H1 (cell line): ENCODE measurements at regions not wholly inside any gene's neighbourhood (a gene's known extent, or its start where the extent isn't known, plus 50 kb on each side); places are given as distances from the start of the nearest gene placed in this dataset.

Experiments used
- CTCF ChIA-PET: fragments of 300-600 bp; sonication (Branson Sonifier 250); formaldehyde crosslinking; loops from one replicate; lab custom pipeline; 2021; ENCODE audit not compliant: partially characterized antibody; lab: Charles Lee
- POLR2A ChIA-PET: fragments of 300-600 bp; sonication (Branson Sonifier 250); formaldehyde crosslinking; loops from one replicate; lab custom pipeline; 2021; ENCODE audit warnings: inconsistent platforms; ENCODE audit not compliant: partially characterized antibody; lab: Charles Lee
- DNase-seq, 2 experiments: peaks; one replicate each; pipeline versions ENCODE4 v3.0.0 to v3.0.0-alpha.2; 2010 to 2022; ENCODE audit warnings: low spot score in 2 of 2, low read depth in 1 of 2, mixed read lengths in 1 of 2
- FAIRE-seq: peaks from 2 replicates; lab custom pipeline; 2011; peaks lifted over from hg19 to GRCh38; lab: Jason Lieb, UNC
- H2AFZ ChIP-seq: 2 replicates; pipeline ENCODE4 v1.8.1; 2012; ENCODE audit warnings: low read length, inconsistent platforms
- H2AK5ac ChIP-seq: 2 replicates; pipeline ENCODE4 v1.6.1; 2013; ENCODE audit warnings: low read depth, low read length
- H2BK120ac ChIP-seq: replicated peaks from 2 replicates; pipeline ENCODE3; 2013; ENCODE audit warnings: low read depth, low read length, inconsistent platforms
- H2BK12ac ChIP-seq: 2 replicates; pipeline ENCODE4 v1.6.1; 2013; ENCODE audit warnings: low read depth, low read length
- H2BK15ac ChIP-seq: 2 replicates; pipeline ENCODE4 v1.6.1; 2013; ENCODE audit warnings: low read length
- H2BK20ac ChIP-seq: 2 replicates; pipeline ENCODE4 v1.6.1; 2013; ENCODE audit warnings: low read length
- H2BK5ac ChIP-seq: 2 replicates; pipeline ENCODE4 v1.6.1; 2013; ENCODE audit warnings: low read depth, low read length
- H3K14ac ChIP-seq: 2 replicates; pipeline ENCODE4 v1.6.1; 2013; ENCODE audit warnings: inconsistent platforms; ENCODE audit not compliant: insufficient read length
- H3K18ac ChIP-seq: 2 replicates; pipeline ENCODE4 v1.6.1; 2013; ENCODE audit warnings: low read length; ENCODE audit errors: extremely low read depth
- H3K23ac ChIP-seq: 2 replicates; pipeline ENCODE4 v1.6.1; 2013; ENCODE audit warnings: inconsistent platforms; ENCODE audit not compliant: insufficient read length
- H3K23me2 ChIP-seq: 2 replicates; pipeline ENCODE4 v1.6.1; 2013; ENCODE audit warnings: low read depth, low read length
- H3K27ac ChIP-seq: 2 replicates; pipeline ENCODE4 v1.6.1; 2011; ENCODE audit warnings: low read depth, low read length, inconsistent platforms
- H3K27me3 ChIP-seq, 4 experiments: replicated peaks in 1 of 4; 1 replicate in 1 of 4; 2 replicates in 3 of 4; pipeline versions ENCODE4 v1.6.1 to v1.8.1; 2011 to 2013; ENCODE audit warnings: low read length in 3 of 4, mild to moderate bottlenecking in 3 of 4, inconsistent platforms in 2 of 4, mixed read lengths in 2 of 4, moderate library complexity in 1 of 4; ENCODE audit not compliant: control insufficient read depth in 3 of 4, insufficient read depth in 3 of 4; ENCODE audit errors: extremely low read depth in 1 of 4
- H3K36me3 ChIP-seq, 4 experiments: 2 replicates each; pipeline versions ENCODE4 v1.6.1 to v1.8.1; 2011 to 2013; ENCODE audit warnings: mild to moderate bottlenecking in 4 of 4, low read length in 3 of 4, moderate library complexity in 2 of 4, control low read depth in 1 of 4, inconsistent platforms in 1 of 4; ENCODE audit not compliant: insufficient read depth in 4 of 4, control insufficient read depth in 2 of 4
- H3K4ac ChIP-seq: replicated peaks from 2 replicates; pipeline ENCODE3; 2013; ENCODE audit warnings: low read length, low read depth, mixed read lengths, inconsistent platforms; ENCODE audit not compliant: insufficient read length
- H3K4me1 ChIP-seq, 4 experiments: replicated peaks in 1 of 4; 1 replicate in 1 of 4; 2 replicates in 3 of 4; pipeline versions ENCODE4 v1.6.1 to v1.8.1; 2011 to 2013; ENCODE audit warnings: low read length in 3 of 4, inconsistent platforms in 2 of 4, mixed read lengths in 1 of 4; ENCODE audit not compliant: insufficient read depth in 4 of 4, control insufficient read depth in 3 of 4
- H3K4me2 ChIP-seq, 2 experiments: 2 replicates each; pipeline versions ENCODE4 v1.6.1 to v1.8.1; 2011 to 2013; ENCODE audit warnings: low read depth in 2 of 2, low read length in 2 of 2, control low read depth in 1 of 2, inconsistent platforms in 1 of 2, mild to moderate bottlenecking in 1 of 2; ENCODE audit not compliant: insufficient read depth in 1 of 2
- H3K4me3 ChIP-seq, 4 experiments: fragments of 200-600, 300-600 bp in 1 of 4; sonication (generic), shearing (Covaris generic), sonication (Bioruptor Twin) in 1 of 4; 2 replicates each; pipeline versions ENCODE4 v1.5.1 to v1.8.1; 2011 to 2016; ENCODE audit warnings: low read length in 4 of 4, low read depth in 3 of 4, control low read depth in 2 of 4, inconsistent platforms in 2 of 4, mild to moderate bottlenecking in 2 of 4, mixed read lengths in 1 of 4, moderate library complexity in 1 of 4; ENCODE audit not compliant: insufficient read depth in 2 of 4; ENCODE audit errors: extremely low read depth in 1 of 4
- H3K56ac ChIP-seq: replicated peaks from 2 replicates; pipeline ENCODE3; 2013; ENCODE audit warnings: low read depth, mild to moderate bottlenecking, mixed read lengths, low read length, inconsistent platforms; ENCODE audit not compliant: insufficient read length
- H3K79me1 ChIP-seq: 2 replicates; pipeline ENCODE4 v1.6.1; 2013; ENCODE audit warnings: low read depth, low read length, control low read depth
- H3K79me2 ChIP-seq, 2 experiments: 2 replicates each; pipeline versions ENCODE4 v1.6.1 to v1.8.1; 2012 to 2013; ENCODE audit warnings: low read length in 2 of 2, mild to moderate bottlenecking in 2 of 2, inconsistent platforms in 1 of 2; ENCODE audit not compliant: insufficient read depth in 2 of 2, control insufficient read depth in 1 of 2
- H3K9ac ChIP-seq, 4 experiments: replicated peaks in 1 of 4; 1 replicate in 1 of 4; 2 replicates in 3 of 4; pipeline versions ENCODE4 v1.6.1 to v1.8.1; 2011 to 2013; ENCODE audit warnings: low read depth in 3 of 4, low read length in 3 of 4, control low read depth in 2 of 4, mild to moderate bottlenecking in 2 of 4, moderate library complexity in 2 of 4, inconsistent platforms in 1 of 4; ENCODE audit errors: extremely low read depth in 1 of 4
- H3K9me3 ChIP-seq, 2 experiments: 2 replicates each; pipeline versions ENCODE4 v1.6.1 to v1.8.1; 2012 to 2013; ENCODE audit warnings: mild to moderate bottlenecking in 2 of 2, moderate library complexity in 2 of 2, control low read depth in 1 of 2, inconsistent platforms in 1 of 2, low read depth in 1 of 2, low read length in 1 of 2, mixed read lengths in 1 of 2; ENCODE audit not compliant: insufficient read depth in 2 of 2
- H4K20me1 ChIP-seq, 2 experiments: replicated peaks in 1 of 2; 2 replicates each; pipeline versions ENCODE3 to v1.8.1; 2011 to 2013; ENCODE audit warnings: inconsistent platforms in 2 of 2, low read length in 2 of 2, mild to moderate bottlenecking in 1 of 2; ENCODE audit not compliant: insufficient read depth in 2 of 2, control insufficient read depth in 1 of 2
- H4K5ac ChIP-seq: 2 replicates; pipeline ENCODE4 v1.6.1; 2013; ENCODE audit warnings: low read length, low read depth, mixed read lengths, inconsistent platforms; ENCODE audit not compliant: insufficient read length
- H4K8ac ChIP-seq: 2 replicates; pipeline ENCODE4 v1.8.0; 2013; ENCODE audit warnings: mild to moderate bottlenecking, moderate library complexity, low read length, inconsistent platforms; ENCODE audit not compliant: insufficient read depth; ENCODE audit errors: extremely low read depth
- H4K91ac ChIP-seq: replicated peaks from 2 replicates; pipeline ENCODE3; 2013; ENCODE audit warnings: low read length, mixed read lengths, inconsistent platforms; ENCODE audit not compliant: insufficient read length
- ATF2 ChIP-seq: IDR thresholded peaks from 2 replicates; pipeline ENCODE4 v1.6.1; 2012; ENCODE audit warnings: low read length, inconsistent platforms
- CBX8 ChIP-seq: fragments of 300-800, 300-1000 bp; sonication (generic); IDR thresholded peaks from 2 replicates; pipeline ENCODE4 v1.7.1; 2016; ENCODE audit warnings: low read depth, low read length, borderline replicate concordance
- CHD2 ChIP-seq: IDR thresholded peaks from 2 replicates; pipeline ENCODE4 v1.6.1; 2012; ENCODE audit warnings: low read length, improper control_type of control experiment
- EP300 ChIP-seq, 2 experiments: IDR thresholded peaks; 1 replicate in 1 of 2; 2 replicates in 1 of 2; pipeline ENCODE4 v1.6.1; 2011 to 2012; ENCODE audit warnings: low read depth in 2 of 2, low read length in 2 of 2, mild to moderate bottlenecking in 2 of 2, borderline replicate concordance in 1 of 2, inconsistent platforms in 1 of 2, moderate library complexity in 1 of 2
- JUN ChIP-seq: IDR thresholded peaks from 2 replicates; pipeline ENCODE4 v1.6.1; 2011; ENCODE audit warnings: low read depth, mild to moderate bottlenecking, improper control_type of control experiment, low read length
- KDM1A ChIP-seq: fragments of 200-600, 300-600 bp; sonication (generic); IDR thresholded peaks from 2 replicates; pipeline ENCODE4 v1.7.1; 2016; ENCODE audit warnings: mild to moderate bottlenecking, low read length, borderline replicate concordance
- MAX ChIP-seq: IDR thresholded peaks from 2 replicates; pipeline ENCODE4 v1.6.1; 2012; ENCODE audit warnings: inconsistent platforms
- RFX5 ChIP-seq: IDR thresholded peaks from 2 replicates; pipeline ENCODE4 v1.6.1; 2011; ENCODE audit warnings: low read depth, low read length, improper control_type of control experiment, borderline replicate concordance
- SIN3A ChIP-seq, 2 experiments: IDR thresholded peaks in 1 of 2; conservative IDR thresholded peaks in 1 of 2; 2 replicates each; pipeline ENCODE4 v1.6.1; 2011 to 2012; ENCODE audit warnings: low read length in 2 of 2, improper control_type of control experiment in 1 of 2, low read depth in 1 of 2, mild to moderate bottlenecking in 1 of 2
- SP1 ChIP-seq: IDR thresholded peaks from 2 replicates; pipeline ENCODE4 v1.6.1; 2011; ENCODE audit warnings: low read depth, low read length
- SUZ12 ChIP-seq: fragments of 200-600 bp; sonication (generic); IDR thresholded peaks from 2 replicates; pipeline ENCODE4 v1.6.1; 2012; ENCODE audit warnings: mild to moderate bottlenecking, inconsistent platforms, low read length, moderate library complexity, mixed read lengths
- YY1 ChIP-seq: IDR thresholded peaks from 2 replicates; pipeline ENCODE4 v1.6.1; 2011; ENCODE audit warnings: low read depth, mild to moderate bottlenecking, low read length
- ZNF274 ChIP-seq: IDR thresholded peaks from 2 replicates; pipeline ENCODE4 v1.7.0; 2012; ENCODE audit warnings: low read length, borderline replicate concordance; ENCODE audit errors: extremely low read depth
- WGBS, 2 experiments: shearing (Covaris generic) in 1 of 2; methylation state at CpG; one replicate each; pipeline versions ENCODE4 v1.1.6 to v1.1.7; 2013 to 2015; ENCODE audit warnings: low lambda C conversion rate in 2 of 2, mixed read lengths in 2 of 2, inconsistent platforms in 1 of 2, low coverage in 1 of 2, missing lambda C conversion rate in 1 of 2; ENCODE audit not compliant: insufficient replicate concordance in 2 of 2, insufficient coverage in 1 of 2, insufficient read length in 1 of 2; ENCODE audit errors: extremely low coverage in 1 of 2, missing lambda C conversion rate in 1 of 2; 5-methylcytosine and 5-hydroxymethylcytosine counted together

DNA sequence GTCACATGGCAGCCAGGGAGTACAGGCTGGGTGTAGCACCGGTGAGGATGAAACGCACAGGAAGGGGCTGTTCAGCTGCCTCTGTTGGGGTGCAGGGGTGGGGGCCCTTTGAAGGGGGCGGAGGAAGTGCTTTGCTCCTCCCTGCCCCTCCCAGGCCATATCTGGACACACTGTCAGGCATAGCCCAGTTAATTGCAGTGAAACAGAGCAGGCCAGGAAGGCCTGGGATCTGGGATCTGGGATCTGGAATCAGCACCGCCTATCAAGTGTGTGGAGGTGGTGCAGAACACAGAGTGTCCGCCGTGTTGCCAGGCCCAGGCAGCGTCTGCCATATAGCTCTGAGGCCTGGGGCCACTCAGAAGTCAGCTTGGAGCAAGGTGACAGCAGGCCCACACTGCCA, 85.5 kb upstream of the EPCAM start:
- whole genome bisulfite sequencing, 2 experiments, result 92% methylated on average over 7 of the region's 7 CpGs; no CpG with 5 or more reads in 1 of the 2 experiments
- no peak for TF ChIP-seq MAX
- no peak for TF ChIP-seq KDM1A
- no peak for TF ChIP-seq ZNF274
- no peak for TF ChIP-seq CBX8
- no peak for TF ChIP-seq JUN
- no peak for TF ChIP-seq ATF2
- no peak for TF ChIP-seq EP300 (IDR thresholded peaks at IDR 0.05; ENCODE audit: borderline replicate concordance in 1 of 2, low read depth in 2 of 2, low read length in 2 of 2)
- TF ChIP-seq RFX5, result no peak
- no peak for TF ChIP-seq CHD2
- no peak for TF ChIP-seq SUZ12
- TF ChIP-seq SP1, result no peak
- TF ChIP-seq SIN3A (conservative IDR thresholded peaks at IDR 0.05 in 1 of 2, IDR thresholded peaks at IDR 0.05 in 1 of 2; ENCODE audit: low read depth in 1 of 2, low read length in 2 of 2), result no peak
- TF ChIP-seq YY1, result no peak

More for the DNA sequence above, 85.5 kb upstream of the EPCAM start:
- Histone ChIP-seq H4K5ac (no peak overlapping the region), H3K18ac (no peak overlapping the region), H3K4me2 (no peak overlapping the region), H2BK12ac (no peak overlapping the region), H4K8ac (no peak overlapping the region), H3K23ac (no peak overlapping the region), H2AK5ac (no peak overlapping the region), H3K4ac (no peak overlapping the region), H2BK15ac (0 out of 2 replicates have a peak overlapping the region, but pooled peaks have one; percentile 3), H3K27me3 (no peaks in the 10 kb centered on the region), H3K27ac (no peak overlapping the region), H3K79me1 (no peaks in the 10 kb centered on the region), H2BK5ac (no peak overlapping the region), H3K23me2 (no peaks in the 10 kb centered on the region), H3K36me3 (no peaks in the 10 kb centered on the region; a peak in 1 of 8 replicates), H3K9me3 (peaks cover 0 to 6% of the 10 kb centered on the region in 2 experiments; a peak in 2 of 4 replicates), H4K91ac (no peak overlapping the region), H3K14ac (no peak overlapping the region), H3K56ac (no peak overlapping the region), H2BK20ac (no peak overlapping the region), H2AFZ (no peak overlapping the region), H3K9ac (no peak overlapping the region), H3K4me1 (no peaks in the 10 kb centered on the region), H4K20me1 (no peaks in the 10 kb centered on the region), H3K4me3 (no peak overlapping the region), H3K79me2 (no peaks in the 10 kb centered on the region), H2BK120ac (no peak overlapping the region)
- POLR2A ChIA-PET, result no interaction called here
- CTCF ChIA-PET, result interaction anchor here (1.1 to 1.7 kb wide), 5 partner anchors 8 to 195 kb away, joined by 3 to 5 read pairs (median 4); no protein-coding TSS in a partner anchor
- no peak for DNase-seq
- FAIRE-seq, result no peak
